GM06990 (cell line): ENCODE measurements at regions not wholly inside any gene's neighbourhood (a gene's known extent, or its start where the extent isn't known, plus 50 kb on each side); places are given as distances from the start of the nearest gene placed in this dataset.

ENCODE experiments used
- DNase-seq: peaks from one replicate; pipeline ENCODE4 v3.0.0-alpha.2; 2011; ENCODE audit not compliant: insufficient read length; ENCODE audit errors: extremely low read depth
- H3K27me3 ChIP-seq: replicated peaks from 2 replicates; pipeline ENCODE4 v1.6.0; 2011; ENCODE audit warnings: low read length; ENCODE audit not compliant: control insufficient read depth, insufficient read depth
- H3K36me3 ChIP-seq: 2 replicates; pipeline ENCODE4 v1.5.1; 2011; ENCODE audit warnings: low read length; ENCODE audit not compliant: control insufficient read depth, insufficient read depth
- H3K4me3 ChIP-seq: replicated peaks from 2 replicates; pipeline ENCODE4 v1.5.1; 2011; ENCODE audit warnings: low read depth, mild to moderate bottlenecking, control low read depth, low read length
- TF ChIP-seq, protein P1 (sequence below): IDR thresholded peaks from 2 replicates; pipeline ENCODE4 v1.5.1; 2011; ENCODE audit warnings: low read length, control low read depth, mild to moderate bottlenecking, inconsistent platforms; ENCODE audit not compliant: insufficient read depth, poor library complexity, severe bottlenecking

GRCh38 chr14:49483268-49483667, 102.9 kb downstream of the RPS29 start:
- Histone ChIP-seq H3K4me3 (no peak overlapping the region), H3K27me3 (no peaks in the 10 kb centered on the region), H3K36me3 (no peaks in the 10 kb centered on the region)
- no peak for DNase-seq
- TF ChIP-seq, protein P1, sequence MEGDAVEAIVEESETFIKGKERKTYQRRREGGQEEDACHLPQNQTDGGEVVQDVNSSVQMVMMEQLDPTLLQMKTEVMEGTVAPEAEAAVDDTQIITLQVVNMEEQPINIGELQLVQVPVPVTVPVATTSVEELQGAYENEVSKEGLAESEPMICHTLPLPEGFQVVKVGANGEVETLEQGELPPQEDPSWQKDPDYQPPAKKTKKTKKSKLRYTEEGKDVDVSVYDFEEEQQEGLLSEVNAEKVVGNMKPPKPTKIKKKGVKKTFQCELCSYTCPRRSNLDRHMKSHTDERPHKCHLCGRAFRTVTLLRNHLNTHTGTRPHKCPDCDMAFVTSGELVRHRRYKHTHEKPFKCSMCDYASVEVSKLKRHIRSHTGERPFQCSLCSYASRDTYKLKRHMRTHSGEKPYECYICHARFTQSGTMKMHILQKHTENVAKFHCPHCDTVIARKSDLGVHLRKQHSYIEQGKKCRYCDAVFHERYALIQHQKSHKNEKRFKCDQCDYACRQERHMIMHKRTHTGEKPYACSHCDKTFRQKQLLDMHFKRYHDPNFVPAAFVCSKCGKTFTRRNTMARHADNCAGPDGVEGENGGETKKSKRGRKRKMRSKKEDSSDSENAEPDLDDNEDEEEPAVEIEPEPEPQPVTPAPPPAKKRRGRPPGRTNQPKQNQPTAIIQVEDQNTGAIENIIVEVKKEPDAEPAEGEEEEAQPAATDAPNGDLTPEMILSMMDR = no peak

- H3K36me3 ChIP-seq = no peaks in the 10 kb centered on the region
Measured at GRCh38 chr14:49480979-49481498, 105.1 kb downstream of the RPS29 start.

DNA sequence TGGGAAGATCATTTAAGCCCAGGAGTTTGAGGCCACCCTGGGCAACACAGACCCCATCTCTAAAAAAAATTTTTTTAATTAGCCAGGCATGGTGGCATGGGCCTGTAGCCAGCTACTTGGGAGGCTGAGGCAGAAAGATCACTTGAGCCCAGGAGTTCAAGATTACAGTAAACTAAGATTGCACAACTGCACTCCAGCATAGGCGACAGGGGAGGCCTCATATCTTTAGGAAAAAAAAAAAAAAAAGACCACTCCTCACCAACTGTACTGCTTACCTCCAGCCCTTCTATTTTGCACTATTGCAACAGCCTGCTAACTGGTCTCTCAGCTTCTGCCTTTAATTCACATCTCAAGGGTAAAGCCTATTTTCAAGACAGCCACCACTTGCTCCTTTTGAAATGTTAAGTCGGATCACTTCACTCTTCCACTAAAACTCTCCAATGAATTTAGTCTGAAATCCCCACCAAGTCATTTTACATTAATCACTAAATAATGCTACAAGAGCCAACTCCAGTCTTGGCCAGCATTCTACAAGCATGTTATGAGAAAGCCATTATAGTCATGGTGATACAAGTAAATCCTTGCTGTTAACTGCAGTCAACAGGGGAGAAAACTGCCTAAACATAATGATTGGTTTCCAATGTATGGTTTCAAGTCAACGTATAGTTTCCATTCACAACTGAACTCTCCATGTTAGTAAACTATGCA, 106.0 kb downstream of the RPS29 start:
- no peaks in the 10 kb centered on the region for H3K36me3 ChIP-seq
- no peak for DNase-seq
- TF ChIP-seq, protein P1 = no peak
- H3K4me3 ChIP-seq = no peak overlapping the region
- H3K27me3 ChIP-seq = no peaks in the 10 kb centered on the region

More at GRCh38 chr14:49480979-49481498, 105.1 kb downstream of the RPS29 start:
- DNase-seq = no peak
- TF ChIP-seq, protein P1 = no peak
- H3K27me3 ChIP-seq = no peaks in the 10 kb centered on the region
- H3K4me3 ChIP-seq = no peak overlapping the region

- DNase-seq = no peak
- Histone ChIP-seq H3K4me3 (no peak overlapping the region), H3K36me3 (no peaks in the 10 kb centered on the region), H3K27me3 (no peaks in the 10 kb centered on the region)
- TF ChIP-seq, protein P1 = no peak
Measured at GRCh38 chr14:49479432-49479831, 106.7 kb downstream of the RPS29 start.

- Histone ChIP-seq H3K27me3 (no peaks in the 10 kb centered on the region), H3K36me3 (no peaks in the 10 kb centered on the region), H3K4me3 (no peak overlapping the region)
- TF ChIP-seq, protein P1 = no peak
- DNase-seq = no peak
Measured at GRCh38 chr14:49478784-49479183, 107.4 kb downstream of the RPS29 start.
